ENCODE measurements at regions not wholly inside any gene's neighbourhood (a gene's known extent, or its start where the extent isn't known, plus 50 kb on each side); places are given as distances from the start of the nearest gene placed in this dataset.

GRCh38 chr5:44868541-44868940, 59.8 kb downstream of the MRPS30 start:
- no peak for DNase-seq

DNA sequence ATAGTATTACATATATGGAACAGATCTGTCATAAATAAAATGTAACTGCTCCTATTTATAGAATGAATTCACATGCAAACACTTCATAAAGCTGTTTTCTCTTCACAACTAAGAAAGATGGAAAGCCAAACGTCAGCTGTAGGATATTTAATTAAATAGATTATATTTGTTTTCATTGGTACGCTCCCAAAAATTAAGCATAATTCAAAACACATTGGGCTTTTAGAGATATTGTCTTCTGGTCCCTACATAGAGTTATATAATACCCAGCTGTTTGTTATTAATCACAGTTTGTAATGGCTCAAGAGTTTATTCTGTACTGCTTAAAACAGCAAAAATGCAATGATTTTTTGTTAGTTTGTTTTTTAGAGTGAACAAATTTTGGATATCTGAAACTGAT, 61.2 kb downstream of the MRPS30 start:
- no peak for DNase-seq

DNA sequence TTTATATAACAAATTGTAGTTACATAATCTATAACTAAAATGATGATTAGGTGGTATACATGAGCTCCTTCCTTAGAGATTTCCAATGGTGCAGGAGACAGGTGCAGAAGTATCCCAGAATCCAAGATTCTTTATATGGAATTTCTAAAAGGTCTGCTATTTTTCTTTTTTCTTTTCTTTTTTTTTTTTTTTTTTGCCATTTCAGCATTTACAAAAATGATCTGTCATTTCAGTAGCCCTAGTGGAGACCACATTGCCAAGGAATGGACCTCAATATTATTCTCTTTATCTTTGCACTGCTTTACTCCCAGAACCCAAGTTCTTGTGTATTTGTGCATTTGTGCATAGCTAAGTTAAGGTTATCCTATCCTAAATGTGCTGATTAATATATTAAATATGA, 61.7 kb downstream of the MRPS30 start:
- no peak for DNase-seq

DNA sequence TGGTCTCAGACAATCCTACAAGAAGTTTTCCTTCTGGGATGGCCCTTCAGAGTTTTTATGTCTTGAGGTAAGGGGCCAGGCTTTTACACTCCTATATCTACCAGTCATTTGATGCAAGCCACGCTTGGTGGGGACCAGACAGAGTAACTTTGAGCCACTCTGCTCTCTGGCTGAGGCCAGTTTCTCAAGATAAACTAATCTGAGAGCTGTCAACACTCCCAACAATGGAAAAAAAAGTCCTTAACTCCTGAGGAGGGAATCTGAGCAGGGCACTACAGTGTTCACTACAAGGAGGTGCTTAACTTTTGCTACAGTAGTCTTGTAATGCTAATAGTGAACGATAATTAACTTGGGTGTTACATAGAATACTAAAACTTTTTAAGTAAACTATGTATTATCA, 62.7 kb downstream of the MRPS30 start:
- no peak for DNase-seq

DNA sequence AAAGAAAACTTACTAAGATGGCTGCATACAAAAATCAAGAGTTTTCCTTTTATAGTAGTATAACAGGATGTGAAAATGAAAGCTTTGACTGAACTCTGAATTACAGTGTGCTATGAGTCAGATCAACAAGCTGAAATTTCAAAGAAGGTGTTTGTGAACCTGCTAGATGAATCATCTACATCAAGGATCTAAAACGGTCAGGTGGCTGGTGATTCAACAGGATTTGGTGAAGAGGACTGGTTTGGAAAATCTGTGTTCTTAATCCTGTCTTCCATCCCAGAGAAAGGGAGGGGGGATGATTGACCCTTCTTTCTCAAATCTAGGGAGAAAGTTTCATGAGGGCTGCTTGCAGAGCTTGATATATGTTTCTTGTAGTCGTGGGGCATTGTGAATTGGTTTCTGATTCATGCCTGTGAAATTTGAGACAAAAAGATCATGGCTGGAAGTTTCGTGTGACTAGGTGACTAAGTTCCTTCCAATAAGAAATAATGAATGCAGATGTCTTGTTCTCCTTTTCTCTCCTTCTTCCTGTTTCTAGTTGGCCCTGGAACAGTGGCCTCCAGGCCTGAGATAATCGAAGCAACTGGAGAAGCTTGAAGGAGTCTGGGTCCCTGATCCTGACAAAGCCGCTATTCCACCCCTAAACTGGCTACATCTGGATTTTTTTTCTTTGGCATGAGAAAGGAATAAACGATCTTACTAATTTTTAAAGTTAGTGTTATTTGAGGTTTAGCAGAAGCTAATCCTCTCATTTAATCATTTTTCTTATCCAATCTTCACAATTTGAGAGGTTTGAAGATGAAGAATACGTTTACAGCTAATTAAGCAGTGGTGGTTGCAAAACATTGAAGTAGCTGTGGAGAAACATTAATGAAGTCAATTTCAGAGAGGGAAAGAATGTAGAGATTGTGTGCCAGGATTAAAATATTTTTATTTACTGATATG, 67.2 kb downstream of the MRPS30 start:
- no peak for DNase-seq

DNA sequence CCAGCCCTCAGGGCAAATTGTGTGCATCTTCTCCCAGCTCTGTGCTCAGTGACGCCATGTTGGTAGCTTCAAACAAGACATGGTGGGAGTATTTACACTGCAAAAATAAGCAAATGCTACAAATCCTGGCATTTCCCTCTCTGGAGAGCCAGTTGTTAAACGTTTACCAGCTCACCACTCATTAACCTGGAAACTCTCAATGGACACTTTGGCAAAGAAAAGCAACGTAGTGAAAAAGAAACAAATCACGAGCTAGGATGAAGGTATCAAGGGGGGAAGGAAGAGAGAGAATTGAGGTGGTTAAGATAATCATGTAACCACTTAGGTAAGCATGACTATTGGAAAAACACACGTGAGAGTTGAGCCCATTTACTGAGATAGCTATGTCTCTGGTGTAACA, 72.5 kb downstream of the MRPS30 start:
- DNase-seq = no peak

DNA sequence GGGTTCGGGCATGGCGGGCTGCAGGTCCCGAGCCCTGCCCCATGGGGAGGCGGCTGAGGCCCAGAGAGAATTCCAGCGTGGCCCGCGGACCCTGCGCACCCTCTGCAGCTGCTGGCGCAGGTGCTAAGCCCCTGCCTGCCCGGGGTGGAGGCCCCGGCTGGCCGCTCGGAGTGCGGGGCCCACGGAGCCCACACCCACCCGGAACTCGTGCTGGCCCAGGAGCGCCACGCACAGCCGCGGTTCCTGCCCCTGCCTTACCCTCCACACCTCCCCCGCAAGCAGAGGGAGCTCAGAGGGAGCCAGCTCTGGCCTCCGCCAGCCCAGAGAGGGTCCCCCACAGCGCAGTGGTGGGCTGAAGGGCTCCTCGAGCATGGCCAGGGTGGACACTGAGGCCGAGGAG, 75.3 kb downstream of the MRPS30 start:
- DNase-seq = no peak

DNA sequence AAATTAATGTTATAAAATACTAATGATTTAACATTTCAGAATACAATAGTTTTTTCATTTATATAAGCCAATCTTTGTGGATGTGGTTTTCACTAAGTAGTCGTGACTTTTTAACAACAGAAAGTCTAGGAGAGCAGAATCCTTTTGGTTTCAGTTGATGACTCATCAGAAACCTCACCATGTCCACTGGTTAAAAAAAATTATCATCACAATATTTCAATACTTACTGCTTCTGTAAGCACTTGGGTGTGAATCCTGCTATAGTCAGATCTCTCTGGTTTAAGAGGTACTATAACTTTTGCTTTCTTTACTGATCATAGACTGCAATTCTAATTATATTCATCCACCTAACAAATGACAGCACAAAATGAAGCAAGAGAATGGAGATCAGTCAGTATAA, 77.2 kb downstream of the MRPS30 start:
- no peak for DNase-seq

DNA sequence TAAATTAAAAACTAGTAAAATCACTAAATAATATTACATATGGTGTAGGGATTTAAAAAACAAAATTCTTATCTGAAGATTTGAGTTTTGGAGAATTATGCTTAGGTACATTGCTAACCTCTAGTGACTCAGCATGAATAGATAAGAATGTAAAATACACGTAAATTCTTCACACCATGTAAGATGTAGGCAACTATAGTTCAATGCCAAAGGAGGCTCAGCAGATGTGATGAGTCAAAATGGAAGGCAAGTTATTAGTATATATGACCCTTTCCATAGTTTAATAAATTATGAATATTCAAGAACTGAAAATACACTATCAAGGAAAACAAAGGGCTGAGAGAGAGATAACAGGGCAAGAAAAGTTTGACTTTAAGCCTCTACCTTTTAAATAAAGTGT, 79.0 kb downstream of the MRPS30 start:
- DNase-seq = no peak

- no peak for DNase-seq
Measured at GRCh38 chr5:44888435-44888834, 79.7 kb downstream of the MRPS30 start.

DNA sequence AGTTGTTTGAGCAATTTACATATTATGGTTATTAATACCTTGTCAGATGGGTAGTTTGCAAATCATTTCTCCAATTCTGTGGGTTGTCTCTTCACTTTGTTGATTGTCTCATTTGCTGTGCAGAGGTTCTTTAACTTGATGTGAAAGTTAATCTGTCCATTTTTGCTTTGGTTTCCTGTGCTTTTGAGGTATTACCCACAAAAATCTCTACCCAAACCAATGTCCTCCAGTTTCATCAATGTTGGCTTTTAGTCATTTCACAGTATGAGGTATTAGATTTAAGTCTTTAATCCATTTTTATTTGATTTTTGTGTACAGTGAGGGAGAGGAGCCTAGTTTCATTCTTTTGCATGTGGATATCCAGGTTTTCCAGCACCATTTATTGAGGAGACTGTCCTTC, 82.4 kb downstream of the MRPS30 start:
- DNase-seq = no peak

GRCh38 chr5:44900273-44900954, 91.7 kb downstream of the MRPS30 start:
- no peak for DNase-seq

DNA sequence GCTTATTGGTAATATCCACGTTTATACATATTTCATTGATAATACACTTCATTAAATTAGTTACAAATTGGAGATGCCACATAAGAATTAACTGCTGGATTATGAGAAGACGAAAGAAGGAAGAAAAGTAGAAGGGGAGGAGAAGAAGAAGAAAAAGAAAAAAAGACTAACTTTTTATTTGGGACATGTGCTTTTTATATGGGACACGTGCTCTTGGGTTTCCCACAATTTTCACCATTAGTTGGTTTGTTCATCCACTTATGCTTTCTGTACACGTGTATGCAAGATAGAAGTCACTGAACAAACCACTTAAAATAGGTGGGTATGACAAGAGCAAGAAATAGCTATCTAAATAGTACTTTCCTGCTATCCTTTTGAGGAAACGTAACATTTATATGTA, 98.6 kb downstream of the MRPS30 start:
- no peak for DNase-seq

GRCh38 chr5:44909004-44909403, 100.3 kb downstream of the MRPS30 start:
- no peak for DNase-seq

GRCh38 chr5:44911501-44911900, 102.8 kb downstream of the MRPS30 start:
- DNase-seq = no peak

- no peak for DNase-seq
Measured at GRCh38 chr5:44914221-44914620, 105.5 kb downstream of the MRPS30 start.

DNA sequence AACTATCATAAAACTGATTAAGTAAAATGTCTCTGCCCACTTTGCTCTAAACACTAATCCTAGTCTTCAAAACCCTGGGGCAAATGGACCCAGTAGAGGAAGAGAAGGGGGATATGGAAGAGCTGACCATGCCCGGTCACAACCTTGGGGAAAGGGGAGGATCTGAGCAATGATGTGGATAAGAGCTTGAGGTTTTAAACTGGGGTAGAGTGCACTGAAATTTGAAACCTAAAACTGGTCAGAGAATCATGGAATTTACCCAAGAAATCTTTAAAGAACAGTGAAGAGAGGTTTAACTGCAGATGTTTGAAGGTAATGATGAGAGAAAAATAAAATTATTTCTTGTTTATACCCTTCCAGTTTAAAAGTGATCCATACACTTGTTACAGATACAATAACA, 110.8 kb downstream of the MRPS30 start:
- DNase-seq = no peak

DNA sequence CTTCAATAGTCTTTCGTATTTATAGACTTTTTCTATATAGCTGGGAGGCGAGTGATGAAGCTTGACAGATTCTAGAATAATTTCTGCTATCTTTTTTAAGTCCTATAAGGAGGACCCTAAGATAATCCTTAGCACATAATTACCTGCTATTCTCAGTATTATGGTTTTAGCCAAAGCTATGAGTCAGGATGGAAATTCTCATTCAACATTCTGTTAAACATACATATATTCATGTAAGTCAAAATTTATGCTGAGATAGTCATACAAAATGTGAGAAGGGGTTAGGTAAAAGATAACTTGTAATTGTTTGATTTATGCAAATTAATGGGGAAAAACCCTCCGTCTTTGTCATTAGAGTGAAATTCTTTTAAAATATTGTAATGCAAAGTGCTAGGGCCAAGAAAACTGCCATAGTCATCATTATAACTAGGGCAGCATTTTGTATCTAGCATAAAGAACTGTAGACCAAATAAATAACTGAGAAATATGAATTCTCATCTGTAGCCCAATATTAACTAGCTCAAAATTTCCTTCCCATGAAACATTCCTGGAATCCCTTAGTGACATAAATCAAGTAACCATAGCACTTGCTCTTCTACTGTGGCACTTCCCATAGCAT, 118.5 kb downstream of the MRPS30 start:
- DNase-seq = no peak

GRCh38 chr5:44932922-44933585, 124.3 kb downstream of the MRPS30 start:
- no peak for DNase-seq

- no peak for DNase-seq
Measured at GRCh38 chr5:44933686-44934085, 124.9 kb downstream of the MRPS30 start.

- DNase-seq = no peak
Measured at GRCh38 chr5:44935262-44935661, 126.5 kb downstream of the MRPS30 start.

DNA sequence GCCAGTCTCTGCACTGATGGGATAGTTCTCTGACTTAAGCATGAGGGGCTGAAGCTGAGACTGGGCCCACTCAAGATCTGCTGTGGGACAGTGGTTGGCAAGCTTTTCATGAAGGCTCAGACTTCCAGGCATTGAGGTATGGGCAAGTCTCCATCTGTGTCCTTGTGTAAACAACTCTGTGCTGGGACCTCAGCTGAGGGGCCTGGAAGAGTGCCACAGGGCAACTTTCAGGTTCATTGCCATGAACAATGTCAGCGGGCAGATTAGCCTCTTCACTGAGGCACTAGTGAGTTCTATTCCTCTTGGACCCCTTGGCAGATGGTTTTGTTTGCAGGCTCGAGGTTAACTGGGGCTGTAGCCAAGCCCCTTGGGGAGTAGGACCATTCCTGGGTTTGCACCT, 127.1 kb downstream of the MRPS30 start:
- no peak for DNase-seq

DNA sequence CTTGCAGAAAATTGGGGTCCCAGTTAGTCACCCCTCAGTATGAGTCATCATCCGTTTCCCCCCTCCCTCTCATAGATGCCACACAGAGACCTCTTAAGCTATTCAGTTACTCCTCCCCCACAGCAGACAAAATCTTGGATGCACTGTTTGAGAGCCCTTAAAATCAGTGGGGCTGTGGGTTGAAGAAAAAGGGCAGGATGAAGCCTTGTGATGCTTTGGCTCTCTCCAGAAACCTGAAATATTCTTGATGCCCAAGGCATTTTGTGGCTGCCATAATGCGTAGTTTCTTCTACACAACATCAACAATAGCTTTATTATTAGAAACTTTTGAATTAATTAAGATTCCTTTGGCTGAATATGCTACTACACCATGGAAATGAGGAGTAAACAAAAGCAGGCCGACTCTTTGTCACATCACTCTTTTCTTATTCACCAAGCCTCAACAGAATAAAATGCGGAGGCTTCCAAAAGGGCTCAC, 133.8 kb downstream of the MRPS30 start:
- no peak for DNase-seq
